Activated CD4-positive, alpha-beta T cell treated with anti-CD3 and anti-CD28 coated beads, Interleukin-2, amount 50 U/mL, for 1 hour (primary cell): ENCODE measurements at regions not wholly inside any gene's neighbourhood (a gene's known extent, or its start where the extent isn't known, plus 50 kb on each side); places are given as distances from the start of the nearest gene placed in this dataset.

Source experiments
- DNase-seq: peaks from one replicate; pipeline ENCODE4 v3.0.0-alpha.2; 2020

GRCh38 chr18:41618147-41618546 lies 336.9 kb upstream of the PIK3C3 start:
- no peak for DNase-seq

DNA sequence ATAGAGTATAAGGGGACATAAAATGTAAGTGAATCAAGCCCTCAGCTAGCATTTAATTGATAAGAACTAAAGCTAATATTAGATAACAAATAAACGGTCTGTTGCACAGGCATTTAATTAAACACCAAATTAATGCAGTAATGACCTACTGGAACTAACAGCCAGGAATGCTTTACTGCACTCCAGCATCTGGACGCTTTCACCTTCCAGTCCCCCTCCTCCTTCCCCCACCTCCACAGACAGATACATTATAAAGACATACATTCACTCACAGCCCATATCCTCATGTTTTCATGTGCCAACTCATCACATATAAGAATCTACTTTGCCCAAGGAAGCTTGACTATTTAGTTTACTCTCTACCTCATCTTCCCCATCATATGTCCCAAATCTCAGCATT lies 337.4 kb upstream of the PIK3C3 start:
- no peak for DNase-seq

DNA sequence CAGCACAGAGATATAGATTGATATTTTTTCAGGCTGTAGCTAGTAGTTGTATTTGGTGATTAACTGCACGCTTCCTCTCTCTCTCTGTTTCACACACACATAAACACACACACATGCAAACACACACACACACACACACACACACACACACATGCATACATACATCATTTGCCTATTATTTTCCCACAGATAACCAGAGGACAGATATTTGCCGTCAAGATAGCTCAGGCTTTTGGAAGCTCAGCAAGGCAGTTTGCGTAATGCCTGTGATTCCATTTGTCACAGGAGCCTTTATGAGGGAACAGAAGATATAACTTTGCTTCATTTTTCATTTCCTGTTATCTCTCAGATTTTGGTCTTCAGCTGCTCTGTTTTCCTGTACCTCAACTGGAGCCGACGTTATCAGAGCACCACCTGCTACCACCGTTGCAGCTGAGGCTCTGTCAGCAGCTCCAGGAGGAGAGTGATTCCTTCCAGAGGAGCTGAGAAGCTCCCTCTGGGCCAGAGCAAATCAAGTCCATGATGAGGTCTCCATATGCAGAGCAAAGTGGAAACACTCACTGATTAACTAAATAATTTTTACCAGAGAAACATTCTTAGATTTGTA lies 341.9 kb upstream of the PIK3C3 start:
- DNase-seq: no peak

- no peak for DNase-seq
Measured at GRCh38 chr18:41604964-41605363, 350.1 kb upstream of the PIK3C3 start.

DNA sequence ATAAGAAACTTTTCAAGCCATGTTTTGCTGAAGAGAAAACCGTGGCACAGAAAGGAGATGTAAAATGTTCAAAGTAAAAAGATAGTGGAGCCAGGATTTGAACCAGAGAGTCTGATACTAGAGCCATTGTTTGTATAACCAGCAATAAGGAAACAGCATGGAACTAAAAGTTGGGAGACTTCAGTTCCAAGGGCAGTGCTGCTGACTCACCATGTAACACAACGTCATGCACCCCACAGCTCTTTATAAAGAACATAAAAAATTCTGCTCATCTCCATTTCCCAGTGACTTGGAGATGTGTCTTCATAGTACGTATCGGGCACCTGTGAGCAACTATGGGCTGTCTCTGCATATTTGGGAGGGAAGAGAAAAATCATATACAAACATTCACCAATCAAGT lies 353.0 kb upstream of the PIK3C3 start:
- no peak for DNase-seq

- no peak for DNase-seq
Measured at GRCh38 chr18:41600693-41601391, 354.2 kb upstream of the PIK3C3 start.

GRCh38 chr18:41599466-41599865 lies 355.6 kb upstream of the PIK3C3 start:
- DNase-seq: no peak

DNA sequence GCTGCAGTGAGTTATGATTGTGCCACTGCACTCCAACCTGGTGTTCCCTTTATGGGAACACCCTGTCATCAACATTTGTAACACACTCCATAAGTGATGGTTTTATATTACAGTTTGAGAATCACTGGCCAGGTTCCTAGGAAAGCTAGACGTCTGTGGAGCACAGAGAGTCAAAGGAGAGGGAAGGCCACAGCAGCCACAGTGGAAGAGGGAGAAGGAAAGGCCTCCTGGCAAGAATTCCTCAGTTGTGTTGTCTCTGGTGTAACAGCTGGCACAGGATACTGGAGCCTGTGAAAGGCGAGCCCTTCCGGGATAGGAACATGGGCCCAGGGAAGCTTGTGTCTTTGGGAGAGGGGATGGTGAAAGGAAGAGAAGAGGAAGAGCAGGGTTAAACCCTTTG lies 360.5 kb upstream of the PIK3C3 start:
- no peak for DNase-seq

DNA sequence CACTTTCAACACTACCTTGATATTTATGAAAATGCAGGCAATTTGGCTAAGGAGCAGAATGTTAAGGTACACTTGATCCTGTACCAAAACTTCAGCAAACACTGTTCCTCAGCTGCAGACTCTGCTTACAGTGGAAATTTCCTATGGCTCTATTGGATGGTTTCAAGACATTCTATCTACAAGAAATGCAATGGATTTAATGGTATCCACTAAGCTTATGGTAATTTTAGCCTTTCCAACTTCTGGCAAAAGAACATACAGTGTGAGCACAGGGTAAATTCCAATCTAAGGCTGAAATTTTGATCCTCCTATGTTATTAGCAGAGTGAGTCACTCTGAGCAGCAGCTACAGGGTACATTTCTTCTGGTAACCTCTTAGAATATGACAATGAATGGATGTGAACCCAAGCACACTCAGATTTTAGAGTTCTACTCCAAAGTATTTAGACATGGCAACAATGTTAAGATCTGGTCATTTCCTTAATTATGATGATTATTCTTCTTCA lies 361.8 kb upstream of the PIK3C3 start:
- DNase-seq: no peak

DNA sequence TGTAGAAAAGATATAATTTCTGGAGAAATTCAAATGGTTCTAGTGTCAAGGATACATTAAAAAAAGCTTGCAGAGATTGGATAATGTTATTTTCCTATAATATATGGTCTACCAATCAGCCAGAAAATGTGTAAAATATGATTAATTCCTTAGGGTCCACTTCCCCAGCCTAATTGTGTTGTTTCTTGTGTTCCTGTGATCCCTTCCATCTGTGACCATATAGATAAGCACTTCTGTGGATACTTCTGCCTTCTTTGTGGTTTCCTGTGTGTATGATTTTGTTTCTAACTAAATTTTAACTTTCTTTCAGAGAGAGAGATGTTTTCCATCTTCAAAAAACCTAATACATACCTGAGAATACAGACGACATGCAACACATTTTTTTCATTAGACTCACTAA lies 367.1 kb upstream of the PIK3C3 start:
- no peak for DNase-seq

DNA sequence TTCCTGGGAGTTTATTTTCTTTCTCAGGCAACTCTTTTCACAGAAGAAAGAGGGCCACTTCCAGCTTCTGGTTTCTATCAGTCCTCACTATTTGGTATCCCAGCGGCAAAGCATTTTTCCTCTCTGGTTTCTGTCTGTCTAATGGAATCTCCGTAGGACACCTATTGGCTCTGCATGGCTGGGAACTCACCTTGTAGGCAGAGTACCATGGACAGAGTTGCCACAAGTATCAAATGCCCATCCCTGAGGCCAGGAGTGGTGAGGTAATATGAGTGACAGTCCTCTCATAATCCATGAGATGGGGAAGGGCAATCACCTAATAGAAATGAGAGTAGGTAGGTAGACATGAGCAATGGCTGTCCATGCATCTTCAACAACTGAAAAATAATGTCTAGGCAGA lies 369.5 kb upstream of the PIK3C3 start:
- DNase-seq: no peak

GRCh38 chr18:41579185-41579584 lies 375.8 kb upstream of the PIK3C3 start:
- no peak for DNase-seq

DNA sequence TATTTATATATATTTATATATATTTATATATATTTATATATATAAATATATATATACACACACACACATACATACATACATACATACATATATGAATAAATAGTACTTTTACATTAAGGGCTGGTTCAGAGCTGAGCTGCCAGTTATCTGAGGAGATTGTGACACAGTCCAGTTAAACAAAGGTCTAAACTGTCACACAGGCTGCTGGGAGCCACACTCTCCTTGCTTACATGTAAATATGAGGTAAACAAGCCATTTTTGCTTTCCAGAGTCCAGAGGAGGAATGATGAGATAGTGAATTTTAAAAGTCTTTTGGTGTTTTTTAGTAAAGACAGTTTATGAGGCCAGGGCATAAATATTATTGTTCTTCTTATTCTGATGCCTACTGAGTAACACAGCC lies 377.5 kb upstream of the PIK3C3 start:
- no peak for DNase-seq

- no peak for DNase-seq
Measured at GRCh38 chr18:41576643-41577042, 378.4 kb upstream of the PIK3C3 start.

GRCh38 chr18:41569867-41570266 lies 385.2 kb upstream of the PIK3C3 start:
- DNase-seq: no peak

DNA sequence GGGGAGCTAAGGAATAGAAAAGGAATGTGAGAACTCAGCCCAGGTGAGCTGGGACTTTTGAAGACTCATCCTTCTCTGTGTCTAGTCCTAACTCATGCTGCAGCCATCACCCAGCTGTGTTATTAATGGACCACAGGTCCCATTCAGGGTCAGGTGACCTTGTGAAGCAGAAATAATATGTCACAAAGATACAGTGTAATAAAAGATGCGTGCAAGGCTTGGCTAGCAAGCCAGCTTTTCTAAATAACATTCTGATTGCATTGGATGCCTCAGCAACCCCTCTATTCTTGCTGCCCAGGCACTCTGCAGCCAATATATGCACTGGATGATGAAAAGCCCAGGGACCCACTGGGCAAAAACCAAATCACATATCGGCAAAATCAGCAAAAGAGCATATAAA lies 393.1 kb upstream of the PIK3C3 start:
- no peak for DNase-seq

- DNase-seq: no peak
Measured at GRCh38 chr18:41558715-41559114, 396.3 kb upstream of the PIK3C3 start.

GRCh38 chr18:41553716-41554115 lies 401.3 kb upstream of the PIK3C3 start:
- DNase-seq: no peak

DNA sequence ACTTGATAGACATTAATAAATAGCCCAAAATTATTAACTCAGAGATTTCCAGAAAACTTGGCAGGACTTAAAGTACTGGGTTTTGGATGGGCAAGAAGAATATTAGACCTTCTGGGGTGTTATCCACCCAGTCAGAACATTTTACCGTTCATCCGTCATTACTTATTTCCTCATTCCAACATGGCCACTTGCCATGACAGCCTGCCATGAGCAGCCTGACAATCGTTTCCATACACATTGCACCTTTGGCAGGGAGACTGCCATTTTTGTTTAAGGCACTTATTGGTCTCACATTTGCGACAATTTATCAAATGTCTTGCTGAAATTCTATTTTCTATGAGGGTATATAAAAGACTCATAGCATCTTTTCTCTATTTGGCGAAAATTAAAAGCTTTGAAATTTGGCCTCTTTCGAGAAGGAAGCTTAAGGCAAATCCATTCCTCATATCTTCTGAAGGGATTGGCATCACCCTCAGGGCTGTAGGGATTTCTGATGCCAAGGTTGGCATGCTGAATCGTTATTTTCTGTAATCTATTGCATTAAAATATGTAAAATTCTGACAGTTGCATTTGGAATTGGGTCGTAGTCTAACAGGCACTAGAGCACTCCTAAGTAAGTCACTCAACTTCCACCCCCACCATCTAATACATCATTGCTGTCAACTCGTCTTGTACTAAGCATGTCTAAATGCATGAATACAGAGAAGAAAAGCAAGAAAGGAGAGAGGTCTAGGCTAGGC lies 406.3 kb upstream of the PIK3C3 start:
- no peak for DNase-seq

GRCh38 chr18:41545091-41545888 lies 409.7 kb upstream of the PIK3C3 start:
- no peak for DNase-seq

GRCh38 chr18:41543815-41544214 lies 411.2 kb upstream of the PIK3C3 start:
- no peak for DNase-seq

DNA sequence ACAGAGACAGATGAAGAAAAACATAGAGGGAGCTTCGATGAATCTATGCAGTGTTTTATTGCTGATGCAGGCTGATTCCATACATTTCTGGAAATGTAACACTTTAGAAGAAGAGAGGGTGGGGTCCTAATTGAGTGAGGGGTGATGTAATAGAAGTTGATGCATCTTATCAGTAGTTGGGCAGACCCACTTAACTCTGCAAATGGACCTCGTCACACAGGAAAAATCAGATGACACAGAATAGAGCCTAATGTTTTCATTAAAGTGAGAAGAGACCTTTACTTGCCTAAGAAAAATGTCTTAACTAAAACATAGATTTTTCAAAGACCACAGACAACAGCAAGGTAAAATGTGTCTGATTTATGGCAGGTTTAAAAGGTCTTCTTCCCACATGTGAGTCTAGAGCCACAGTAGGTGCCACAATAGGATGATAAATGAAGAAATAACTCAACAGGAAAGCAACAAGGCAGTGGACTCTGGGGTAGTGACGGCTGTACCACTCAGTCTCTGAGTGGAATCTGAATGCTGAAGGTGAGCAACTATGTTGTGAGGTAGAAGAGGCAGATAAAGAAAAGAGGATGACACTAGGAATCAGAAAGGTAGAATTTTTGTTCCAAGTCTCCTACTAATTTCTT lies 414.7 kb upstream of the PIK3C3 start:
- DNase-seq: no peak

DNA sequence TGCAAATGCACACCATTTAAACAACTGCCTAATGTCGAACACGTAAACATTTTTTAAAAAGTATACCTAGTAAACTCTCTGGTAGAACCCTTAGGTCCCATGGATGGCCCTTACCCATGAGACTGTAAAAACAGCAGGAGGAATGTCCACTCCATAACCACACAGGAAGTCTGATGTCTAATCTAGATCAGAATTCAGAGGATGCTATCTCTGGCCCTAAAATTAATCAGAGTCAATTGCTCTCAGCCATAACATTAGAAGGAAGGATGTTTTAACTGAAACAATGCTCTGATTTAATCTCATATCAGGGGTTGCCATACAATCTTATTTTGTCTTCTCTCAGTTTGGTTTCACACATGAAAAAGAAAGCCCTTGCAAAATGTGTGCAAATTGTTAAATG lies 416.3 kb upstream of the PIK3C3 start:
- DNase-seq: no peak
